ENCODE measurements at regions not wholly inside any gene's neighbourhood (a gene's known extent, or its start where the extent isn't known, plus 50 kb on each side); places are given as distances from the start of the nearest gene placed in this dataset.
"Not testable (repeated sequence)": the region's sequence is repeated elsewhere in the genome, so short reads cannot be mapped to it uniquely, and the experiment has no call there.

DNA sequence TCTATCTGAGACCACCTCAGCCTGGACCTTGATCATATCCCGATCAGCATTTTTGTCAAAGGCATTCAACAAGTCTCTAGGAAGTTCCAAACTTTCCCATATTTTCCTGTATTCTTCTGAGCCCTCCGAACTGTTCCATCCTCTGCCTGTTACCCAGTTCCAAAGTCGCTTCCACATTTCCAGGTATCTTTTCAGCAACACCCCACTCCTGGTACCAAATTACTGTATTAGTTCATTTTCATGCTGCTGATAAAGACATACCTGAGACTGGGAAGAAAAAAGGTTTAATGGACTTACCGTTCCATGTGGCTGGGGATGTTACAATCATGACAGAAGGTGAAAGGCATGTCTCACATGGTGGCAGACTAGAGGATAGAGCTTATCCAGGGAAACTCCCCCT is 338.1 kb upstream of the LRRC3B start:
- H3K4me3 Mint-ChIP-seq (ENCODE audit: low read depth); H3K36me3 Mint-ChIP-seq (ENCODE audit: low read depth); DNase-seq (ENCODE audit: low spot score); H3K4me1 Mint-ChIP-seq (ENCODE audit: low read depth); intact Hi-C loops (cut with micrococcal nuclease); H3K27ac Mint-ChIP-seq; H3K27me3 Mint-ChIP-seq (ENCODE audit: low read depth): not testable (repeated sequence)
- H3K9me3 Mint-ChIP-seq, result peaks cover 73% of the 10 kb centered on the region

DNA sequence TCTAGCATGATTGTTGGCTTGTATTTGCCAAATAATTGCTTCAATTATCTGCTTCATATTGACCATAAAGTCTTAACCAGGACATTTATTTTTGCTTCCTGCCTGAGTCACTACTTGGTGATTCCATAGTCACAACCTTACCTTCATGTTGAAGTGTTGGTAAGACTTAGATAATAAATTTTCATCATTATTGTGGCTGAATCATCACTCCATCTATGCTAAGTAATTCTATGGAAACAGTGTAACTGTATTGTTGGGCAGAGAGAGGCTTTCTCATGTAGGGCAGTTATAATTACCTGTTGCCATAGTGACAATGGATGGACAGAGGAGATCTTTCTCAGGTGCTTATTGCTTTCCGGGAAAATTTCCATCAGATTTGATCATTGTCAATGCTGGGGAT is 330.7 kb upstream of the LRRC3B start:
- Mint-ChIP-seq H3K36me3 (ENCODE audit: low read depth) (no peaks in the 10 kb centered on the region), H3K4me3 (ENCODE audit: low read depth) (no peak overlapping the region), H3K9me3 (peaks cover 14% of the 10 kb centered on the region), H3K27ac (no peak overlapping the region), H3K27me3 (ENCODE audit: low read depth) (no peaks in the 10 kb centered on the region), H3K4me1 (ENCODE audit: low read depth) (no peaks in the 10 kb centered on the region)
- intact Hi-C loops (cut with micrococcal nuclease), result no loop called here
- DNase-seq (ENCODE audit: low spot score), result no peak

DNA sequence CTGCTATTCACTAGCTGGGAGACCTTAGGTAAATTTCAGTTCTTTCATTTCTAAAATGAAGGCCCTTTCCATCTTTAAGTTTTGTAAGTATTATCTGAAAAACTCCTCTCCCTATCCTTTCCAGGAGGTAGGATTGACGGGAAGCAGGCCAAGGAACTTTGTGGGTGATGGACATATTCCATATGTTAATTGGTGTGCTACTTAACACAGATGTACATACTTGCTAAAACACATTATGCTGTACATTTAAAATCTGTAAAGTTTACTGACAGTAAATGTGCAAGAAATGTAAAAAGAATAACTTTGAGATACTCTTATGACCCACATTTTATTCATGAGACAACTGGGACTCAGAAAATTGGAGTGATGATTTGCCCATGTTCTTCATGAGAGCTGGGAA is 329.8 kb upstream of the LRRC3B start:
- H3K27me3 Mint-ChIP-seq (ENCODE audit: low read depth), result no peaks in the 10 kb centered on the region

DNA sequence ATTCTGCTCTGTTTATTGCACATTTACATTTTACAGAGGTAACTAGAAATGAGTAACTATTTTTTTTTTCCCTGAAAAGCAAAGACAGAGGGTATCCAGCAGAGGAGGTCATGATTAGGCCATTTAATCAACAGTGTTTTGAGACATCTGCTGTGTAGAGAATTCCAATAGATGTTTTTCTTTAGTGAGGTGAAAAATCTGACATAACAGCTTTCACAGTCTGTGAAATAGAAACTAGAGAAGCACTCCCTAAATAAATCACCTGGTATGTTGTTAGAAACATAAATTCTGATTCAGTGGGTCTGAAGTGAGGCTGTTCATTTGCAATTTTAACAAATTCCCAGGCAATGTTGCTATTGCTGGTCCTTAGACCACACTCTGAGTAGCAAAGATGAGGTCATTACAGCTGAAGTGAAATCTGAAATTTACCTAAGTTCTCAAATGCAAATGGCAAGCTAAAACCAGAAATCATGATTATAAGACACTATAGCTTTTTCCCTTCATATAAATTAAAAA is 329.2 kb upstream of the LRRC3B start:
- H3K4me3 Mint-ChIP-seq (ENCODE audit: low read depth), result no peak overlapping the region
- intact Hi-C loops (cut with micrococcal nuclease), result no loop called here
- H3K4me1 Mint-ChIP-seq (ENCODE audit: low read depth), result no peaks in the 10 kb centered on the region
- H3K36me3 Mint-ChIP-seq (ENCODE audit: low read depth), result no peaks in the 10 kb centered on the region
- no peaks in the 10 kb centered on the region for H3K27me3 Mint-ChIP-seq (ENCODE audit: low read depth)
- peaks cover 17% of the 10 kb centered on the region for H3K9me3 Mint-ChIP-seq
- H3K27ac Mint-ChIP-seq, result no peak overlapping the region
- DNase-seq (ENCODE audit: low spot score), result no peak

More for the DNA sequence above, 329.8 kb upstream of the LRRC3B start:
- no peak for DNase-seq (ENCODE audit: low spot score)
- H3K9me3 Mint-ChIP-seq, result peaks cover 14% of the 10 kb centered on the region
- H3K4me1 Mint-ChIP-seq (ENCODE audit: low read depth), result no peaks in the 10 kb centered on the region
- H3K4me3 Mint-ChIP-seq (ENCODE audit: low read depth), result no peak overlapping the region
- H3K27ac Mint-ChIP-seq, result no peak overlapping the region
- intact Hi-C loops (cut with micrococcal nuclease), result no loop called here
- no peaks in the 10 kb centered on the region for H3K36me3 Mint-ChIP-seq (ENCODE audit: low read depth)

DNA sequence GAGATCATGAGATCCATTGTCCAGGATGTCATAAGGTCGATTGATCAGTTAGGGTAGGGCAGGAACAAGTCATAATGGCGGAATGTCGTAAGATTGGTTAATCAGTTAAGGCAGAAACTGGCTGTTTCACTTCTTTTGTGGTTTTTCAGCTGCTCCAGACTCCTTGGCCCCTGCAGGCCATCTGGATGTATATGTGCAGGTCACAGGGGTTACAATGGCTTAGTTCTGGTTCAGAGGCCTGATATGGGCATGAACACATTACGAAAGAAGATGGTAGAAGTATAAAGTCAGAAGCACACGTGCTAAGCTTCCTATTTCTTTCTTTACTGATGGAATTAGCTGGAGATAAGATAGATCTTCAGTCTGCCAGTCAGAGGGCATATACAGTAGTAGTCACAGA is 315.4 kb upstream of the LRRC3B start:
- no peak for DNase-seq (ENCODE audit: low spot score)
- intact Hi-C loops (cut with micrococcal nuclease), result no loop called here
- Mint-ChIP-seq H3K4me3 (ENCODE audit: low read depth) (no peak overlapping the region), H3K9me3 (peaks cover 33% of the 10 kb centered on the region), H3K4me1 (ENCODE audit: low read depth) (no peaks in the 10 kb centered on the region), H3K27me3 (ENCODE audit: low read depth) (no peaks in the 10 kb centered on the region), H3K27ac (no peak overlapping the region), H3K36me3 (ENCODE audit: low read depth) (no peaks in the 10 kb centered on the region)

DNA sequence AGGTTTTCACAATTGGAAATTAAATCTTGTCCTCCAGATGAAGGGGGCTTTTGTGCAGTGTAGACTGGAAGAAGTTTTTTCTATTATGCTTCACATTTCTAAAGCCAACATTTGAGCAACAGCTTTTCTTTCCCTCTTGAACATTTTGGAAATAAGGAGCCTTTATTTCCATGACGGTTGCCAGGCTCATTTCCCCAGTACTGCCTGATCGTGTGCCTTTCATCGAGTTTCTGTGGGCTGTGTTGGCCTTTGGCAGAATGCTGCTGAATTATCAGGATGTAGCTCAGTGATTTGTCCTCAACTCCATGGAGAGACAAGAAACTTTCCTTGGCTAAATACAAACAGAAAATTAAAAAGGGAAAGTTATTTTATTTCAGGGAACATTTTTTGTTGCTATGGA is 314.8 kb upstream of the LRRC3B start:
- DNase-seq (ENCODE audit: low spot score), result no peak
- intact Hi-C loops (cut with micrococcal nuclease), result no loop called here
- Mint-ChIP-seq H3K27ac (no peak overlapping the region), H3K9me3 (peaks cover 32% of the 10 kb centered on the region), H3K4me1 (ENCODE audit: low read depth) (no peaks in the 10 kb centered on the region), H3K36me3 (ENCODE audit: low read depth) (no peaks in the 10 kb centered on the region), H3K4me3 (ENCODE audit: low read depth) (no peak overlapping the region), H3K27me3 (ENCODE audit: low read depth) (no peaks in the 10 kb centered on the region)

DNA sequence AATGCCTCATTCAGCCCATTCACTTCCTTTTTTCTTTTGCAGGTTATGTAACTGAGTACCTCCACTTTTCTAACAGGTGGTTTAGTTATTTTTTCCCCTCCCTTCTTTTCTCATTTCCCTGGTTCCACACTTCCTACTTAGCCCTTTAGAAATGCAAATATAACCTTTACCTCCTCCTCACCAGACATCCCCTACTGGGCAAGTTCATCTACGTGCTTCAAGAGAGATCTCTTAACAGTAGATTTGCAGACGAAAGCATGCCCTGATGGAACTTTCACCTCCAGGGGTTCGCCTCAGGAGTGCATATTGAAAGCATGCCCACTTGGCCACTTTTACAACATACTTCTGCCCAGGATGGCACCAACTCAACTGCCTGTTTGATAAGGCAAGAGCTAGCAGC is 314.1 kb upstream of the LRRC3B start:
- intact Hi-C loops (cut with micrococcal nuclease), result no loop called here
- Mint-ChIP-seq H3K9me3 (peaks cover 30% of the 10 kb centered on the region), H3K4me3 (ENCODE audit: low read depth) (no peak overlapping the region), H3K27me3 (ENCODE audit: low read depth) (no peaks in the 10 kb centered on the region), H3K36me3 (ENCODE audit: low read depth) (no peaks in the 10 kb centered on the region), H3K4me1 (ENCODE audit: low read depth) (no peaks in the 10 kb centered on the region), H3K27ac (no peak overlapping the region)
- DNase-seq (ENCODE audit: low spot score), result no peak

DNA sequence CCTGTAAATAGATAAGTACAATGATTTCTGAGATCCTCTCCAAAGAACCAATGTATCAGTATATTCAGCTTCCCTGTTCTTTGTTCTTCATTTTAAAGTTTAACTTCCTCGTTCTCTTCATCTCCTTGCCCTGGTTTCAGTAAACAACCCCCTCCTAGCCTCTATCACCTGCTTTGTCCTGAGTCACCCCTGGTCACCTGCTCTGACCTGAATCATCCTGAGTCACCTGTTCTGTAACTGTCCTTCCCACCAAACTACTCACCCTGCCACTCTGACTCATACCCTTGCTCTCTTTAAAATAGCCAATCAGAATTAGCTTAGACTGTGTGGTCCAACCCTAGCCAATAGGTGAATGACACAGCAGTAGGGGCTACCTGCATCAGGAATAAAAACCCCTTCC is 313.0 kb upstream of the LRRC3B start:
- H3K9me3 Mint-ChIP-seq, result peaks cover 34% of the 10 kb centered on the region
- H3K4me3 Mint-ChIP-seq (ENCODE audit: low read depth); intact Hi-C loops (cut with micrococcal nuclease); H3K36me3 Mint-ChIP-seq (ENCODE audit: low read depth); H3K27me3 Mint-ChIP-seq (ENCODE audit: low read depth); H3K4me1 Mint-ChIP-seq (ENCODE audit: low read depth); DNase-seq (ENCODE audit: low spot score); H3K27ac Mint-ChIP-seq: not testable (repeated sequence)

DNA sequence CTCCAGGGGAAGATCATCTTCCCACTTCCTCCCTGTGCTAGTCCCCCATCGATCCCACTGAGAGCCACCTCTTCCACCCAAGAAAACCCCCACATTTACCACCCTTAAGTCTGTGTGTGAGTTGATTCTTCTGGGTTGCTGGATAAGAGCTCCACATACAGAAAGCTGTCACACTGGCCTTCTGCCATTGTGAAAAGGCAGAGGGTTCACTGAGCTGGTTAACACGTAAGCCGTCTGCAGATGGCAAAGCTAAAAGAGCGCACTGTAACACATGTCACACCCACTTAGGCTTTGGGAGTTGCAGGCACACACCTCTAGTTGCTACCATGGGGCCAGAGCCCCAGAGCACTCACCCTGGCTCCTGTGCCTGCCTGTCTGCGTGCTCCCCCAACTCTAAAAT is 309.8 kb upstream of the LRRC3B start:
- Mint-ChIP-seq H3K27ac (no peak overlapping the region), H3K9me3 (peaks cover 48% of the 10 kb centered on the region), H3K4me3 (ENCODE audit: low read depth) (no peak overlapping the region), H3K36me3 (ENCODE audit: low read depth) (no peaks in the 10 kb centered on the region), H3K4me1 (ENCODE audit: low read depth) (no peaks in the 10 kb centered on the region), H3K27me3 (ENCODE audit: low read depth) (no peaks in the 10 kb centered on the region)
- intact Hi-C loops (cut with micrococcal nuclease), result no loop called here
- DNase-seq (ENCODE audit: low spot score), result no peak

DNA sequence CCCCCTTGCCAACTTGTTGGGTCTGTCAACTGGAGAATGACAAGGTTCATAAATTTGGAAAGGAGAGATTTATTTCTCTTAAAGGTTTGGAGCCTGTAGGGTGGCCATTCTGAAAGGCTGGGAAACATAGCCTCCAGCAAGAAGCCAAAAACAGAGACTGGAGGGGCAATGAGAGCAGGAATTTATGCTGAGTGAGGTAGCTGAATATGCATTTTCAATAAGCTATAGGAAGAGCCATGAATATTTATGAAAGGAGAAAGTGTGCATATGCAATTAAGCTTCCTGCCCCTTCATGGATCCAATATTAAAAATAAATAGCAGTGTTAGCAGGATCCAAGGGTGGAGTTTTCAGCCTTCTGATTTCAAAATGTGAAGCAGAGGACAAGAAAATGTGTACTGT is 306.1 kb upstream of the LRRC3B start:
- Mint-ChIP-seq H3K4me1 (ENCODE audit: low read depth) (no peaks in the 10 kb centered on the region), H3K9me3 (peaks cover 39% of the 10 kb centered on the region), H3K4me3 (ENCODE audit: low read depth) (no peak overlapping the region), H3K36me3 (ENCODE audit: low read depth) (no peaks in the 10 kb centered on the region), H3K27me3 (ENCODE audit: low read depth) (no peaks in the 10 kb centered on the region), H3K27ac (no peak overlapping the region)
- intact Hi-C loops (cut with micrococcal nuclease), result no loop called here
- DNase-seq (ENCODE audit: low spot score), result no peak

DNA sequence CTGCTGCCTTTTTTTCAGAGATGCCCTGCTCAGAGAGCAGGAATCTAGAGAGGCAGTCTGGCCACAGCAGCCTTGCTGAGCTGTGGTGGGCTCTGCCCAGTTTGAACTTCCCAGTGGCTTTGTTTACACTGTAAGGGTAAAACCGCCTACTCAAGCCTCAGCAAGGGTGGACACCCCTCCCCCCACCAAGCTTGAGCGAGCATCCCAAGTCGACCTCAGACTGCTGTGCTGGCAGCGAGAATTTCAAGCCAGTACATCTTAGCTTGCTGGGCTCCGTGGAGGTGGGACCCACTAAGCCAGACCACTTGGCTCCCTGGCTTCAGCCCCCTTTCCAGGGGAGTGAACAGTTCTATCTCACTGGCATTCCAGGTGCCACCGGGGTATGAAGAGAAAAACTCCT is 298.8 kb upstream of the LRRC3B start:
- intact Hi-C loops (cut with micrococcal nuclease); DNase-seq (ENCODE audit: low spot score); H3K27ac Mint-ChIP-seq; H3K4me1 Mint-ChIP-seq (ENCODE audit: low read depth); H3K27me3 Mint-ChIP-seq (ENCODE audit: low read depth); H3K36me3 Mint-ChIP-seq (ENCODE audit: low read depth); H3K4me3 Mint-ChIP-seq (ENCODE audit: low read depth): not testable (repeated sequence)
- H3K9me3 Mint-ChIP-seq, result peaks cover 25% of the 10 kb centered on the region

DNA sequence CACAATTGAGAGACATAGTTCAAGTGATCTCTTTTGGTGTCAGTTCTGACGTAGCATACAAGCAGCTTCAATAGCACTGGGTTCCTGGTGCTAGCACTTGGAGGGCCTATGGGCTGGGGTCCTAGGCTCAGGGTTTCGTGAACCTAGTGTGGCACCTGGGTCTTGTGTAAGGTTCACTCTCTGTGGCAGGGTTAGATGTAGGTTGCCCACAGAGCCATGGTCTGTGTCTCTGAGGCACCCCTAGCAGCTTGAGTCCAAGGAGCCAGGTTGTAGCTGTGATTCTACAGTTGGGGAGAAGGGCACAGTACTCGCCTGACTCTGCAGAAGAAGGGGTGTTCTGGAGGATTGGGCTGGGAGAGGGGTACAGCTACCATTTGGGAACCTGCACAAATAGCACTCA is 282.6 kb upstream of the LRRC3B start:
- intact Hi-C loops (cut with micrococcal nuclease), result no loop called here

DNA sequence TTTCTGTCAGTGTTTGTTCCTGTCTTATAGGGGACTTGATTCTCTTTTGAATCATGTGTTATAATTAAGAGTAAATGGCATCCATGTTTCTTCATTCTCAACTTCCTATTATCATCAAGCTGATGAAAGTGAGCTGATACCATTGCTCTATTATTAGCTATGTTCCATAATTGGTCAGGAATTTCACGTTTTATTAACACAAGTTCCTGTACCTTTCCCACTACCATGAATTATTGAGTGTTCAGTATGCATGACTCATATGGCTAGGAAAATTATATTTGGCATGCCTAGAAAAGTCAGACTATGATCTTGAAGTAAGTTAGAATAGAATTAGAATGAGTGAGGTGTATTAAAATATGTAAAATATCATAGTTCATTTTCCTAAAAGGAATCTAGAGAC is 278.9 kb upstream of the LRRC3B start:
- Mint-ChIP-seq H3K27me3 (ENCODE audit: low read depth) (no peaks in the 10 kb centered on the region), H3K27ac (no peak overlapping the region), H3K9me3 (peaks cover 23% of the 10 kb centered on the region), H3K4me1 (ENCODE audit: low read depth) (no peaks in the 10 kb centered on the region), H3K36me3 (ENCODE audit: low read depth) (no peaks in the 10 kb centered on the region), H3K4me3 (ENCODE audit: low read depth) (no peak overlapping the region)
- no peak for DNase-seq (ENCODE audit: low spot score)
- intact Hi-C loops (cut with micrococcal nuclease), result no loop called here

More for the DNA sequence above, 282.6 kb upstream of the LRRC3B start:
- no peak overlapping the region for H3K4me3 Mint-ChIP-seq (ENCODE audit: low read depth)
- no peaks in the 10 kb centered on the region for H3K4me1 Mint-ChIP-seq (ENCODE audit: low read depth)
- H3K36me3 Mint-ChIP-seq (ENCODE audit: low read depth), result no peaks in the 10 kb centered on the region
- H3K27me3 Mint-ChIP-seq (ENCODE audit: low read depth), result no peaks in the 10 kb centered on the region
- peaks cover 13% of the 10 kb centered on the region for H3K9me3 Mint-ChIP-seq
- DNase-seq (ENCODE audit: low spot score), result no peak
- no peak overlapping the region for H3K27ac Mint-ChIP-seq

DNA sequence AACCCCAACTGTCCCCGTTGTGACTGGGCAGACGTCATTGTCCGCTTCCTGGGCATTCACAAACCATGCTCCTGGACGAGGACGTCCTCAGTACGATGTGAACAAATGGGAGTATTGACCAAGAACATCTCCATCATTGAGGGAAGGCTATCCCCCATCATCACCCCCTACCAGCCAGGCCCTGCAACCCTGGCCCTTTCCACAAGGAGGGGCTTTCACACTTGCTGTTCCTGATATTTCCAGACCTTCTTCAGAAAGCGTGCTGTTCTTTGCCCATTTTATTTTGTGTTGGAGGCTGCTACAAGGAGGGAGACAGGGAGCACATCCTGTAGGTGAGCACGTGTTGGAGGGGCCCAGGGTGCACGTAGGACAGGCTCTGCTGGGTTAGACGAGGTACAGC is 277.0 kb upstream of the LRRC3B start:
- no peak overlapping the region for H3K27ac Mint-ChIP-seq
- DNase-seq (ENCODE audit: low spot score), result no peak
- H3K4me3 Mint-ChIP-seq (ENCODE audit: low read depth), result no peak overlapping the region
- H3K27me3 Mint-ChIP-seq (ENCODE audit: low read depth), result no peaks in the 10 kb centered on the region
- no peaks in the 10 kb centered on the region for H3K36me3 Mint-ChIP-seq (ENCODE audit: low read depth)
- peaks cover 30% of the 10 kb centered on the region for H3K9me3 Mint-ChIP-seq
- H3K4me1 Mint-ChIP-seq (ENCODE audit: low read depth), result no peaks in the 10 kb centered on the region
- intact Hi-C loops (cut with micrococcal nuclease), result no loop called here
